Colonic mucosa (tissue), 4 donors: ENCODE measurements at regions not wholly inside any gene's neighbourhood (a gene's known extent, or its start where the extent isn't known, plus 50 kb on each side); places are given as distances from the start of the nearest gene placed in this dataset.

Experiments used
- DNase-seq: peaks from one replicate; pipeline ENCODE4 v3.0.0-alpha.2; 2020
- H3K27ac ChIP-seq: fragments of 200-600 bp; one replicate; pipeline ENCODE4 v1.8.0; 2021
- H3K27me3 ChIP-seq: fragments of 200-600 bp; one replicate; pipeline ENCODE4 v1.8.0; 2021
- H3K36me3 ChIP-seq: fragments of 200-600 bp; one replicate; pipeline ENCODE4 v1.8.0; 2021
- H3K4me1 ChIP-seq: fragments of 200-600 bp; one replicate; pipeline ENCODE4 v1.8.0; 2021; ENCODE audit warnings: mild to moderate bottlenecking
- H3K4me3 ChIP-seq: fragments of 200-600 bp; one replicate; pipeline ENCODE4 v1.8.0; 2021
- H3K9ac ChIP-seq, 2 donors: one replicate each; pipeline ENCODE4 v1.7.0; 2013; ENCODE audit warnings: control low read depth in 2 of 2, low read depth in 2 of 2, low read length in 2 of 2
- H3K9me3 ChIP-seq: fragments of 200-600 bp; one replicate; pipeline ENCODE4 v1.8.0; 2021
- CTCF ChIP-seq: fragments of 200-600 bp; IDR thresholded peaks from one replicate; pipeline ENCODE4 v1.8.0; 2022; ENCODE audit warnings: antibody characterized with exemption, mild to moderate bottlenecking
- intact Hi-C: fragments of 100-400 bp; cut with DNase I; formaldehyde crosslinking; loops from one replicate; pipeline ENCODE4 v1.14.1; 2022
- donor health status: healthy.
- donor health status: DM: no; HTN: no; CAD: no.
- donor health status: DM: no; HTN: no; CAD: no.

DNA sequence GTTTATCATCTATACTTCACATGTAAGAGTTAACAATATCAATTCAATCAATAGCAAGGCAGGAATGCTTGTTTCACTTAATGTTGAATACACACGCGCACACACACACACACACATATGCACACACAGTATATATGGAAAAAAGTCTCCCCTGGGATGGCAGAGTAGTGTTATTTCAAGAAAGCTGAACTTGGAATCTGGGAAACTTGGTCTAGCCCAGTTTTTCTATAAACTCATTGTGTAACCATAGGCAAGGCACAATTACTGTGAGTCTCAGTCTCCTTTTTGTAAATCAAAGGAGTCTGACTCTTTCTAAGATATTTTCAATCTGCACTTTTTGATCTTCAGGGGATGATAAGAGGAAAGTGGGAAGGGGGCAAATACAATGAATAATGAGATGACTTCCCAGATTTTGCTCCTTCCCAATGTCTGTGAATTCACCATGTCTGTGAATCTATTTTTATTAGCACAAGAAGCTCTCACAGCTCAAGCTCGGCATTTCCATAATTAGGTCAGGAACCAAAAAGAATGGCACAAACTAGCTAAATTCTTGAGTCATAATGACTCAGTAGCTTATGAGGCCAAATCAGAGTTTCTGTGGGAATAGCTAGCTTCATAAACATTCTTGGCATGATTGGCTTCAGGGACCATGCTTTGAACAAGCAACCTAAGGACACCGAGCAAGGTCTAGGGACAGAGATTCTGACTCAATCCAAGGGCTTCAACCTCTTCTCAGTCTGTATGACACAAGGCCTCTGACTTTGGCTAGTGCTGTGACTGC is 227.4 kb upstream of the DCBLD2 start:
- TF ChIP-seq CTCF, result no peak
- Histone ChIP-seq H3K4me3 (no peak overlapping the region), H3K27ac (no peak overlapping the region), H3K27me3 (no peaks in the 10 kb centered on the region), H3K36me3 (no peaks in the 10 kb centered on the region), H3K9me3 (no peaks in the 10 kb centered on the region), H3K9ac (no peak overlapping the region), H3K4me1 (no peaks in the 10 kb centered on the region)
- intact Hi-C loops, result no loop called here
- DNase-seq, result no peak

GRCh38 chr3:99128235-99128634 is 226.7 kb upstream of the DCBLD2 start:
- intact Hi-C loops, result no loop called here
- H3K27me3 ChIP-seq, result no peaks in the 10 kb centered on the region
- no peak for DNase-seq
- H3K4me1 ChIP-seq, result no peaks in the 10 kb centered on the region
- no peak overlapping the region for H3K9ac ChIP-seq
- no peaks in the 10 kb centered on the region for H3K36me3 ChIP-seq
- no peak for TF ChIP-seq CTCF
- no peaks in the 10 kb centered on the region for H3K9me3 ChIP-seq
- H3K4me3 ChIP-seq, result no peak overlapping the region
- no peak overlapping the region for H3K27ac ChIP-seq

GRCh38 chr3:99126316-99126715 is 224.8 kb upstream of the DCBLD2 start:
- TF ChIP-seq CTCF, result no peak
- Histone ChIP-seq H3K4me1 (no peaks in the 10 kb centered on the region), H3K36me3 (no peaks in the 10 kb centered on the region), H3K27ac (no peak overlapping the region), H3K4me3 (no peak overlapping the region), H3K27me3 (no peaks in the 10 kb centered on the region), H3K9me3 (no peaks in the 10 kb centered on the region), H3K9ac (no peak overlapping the region)
- intact Hi-C loops, result no loop called here
- no peak for DNase-seq

- Histone ChIP-seq H3K27me3 (no peaks in the 10 kb centered on the region), H3K36me3 (no peaks in the 10 kb centered on the region), H3K9ac (no peak overlapping the region), H3K4me1 (no peaks in the 10 kb centered on the region), H3K9me3 (no peaks in the 10 kb centered on the region), H3K27ac (no peak overlapping the region), H3K4me3 (no peak overlapping the region)
- intact Hi-C loops, result no loop called here
- no peak for DNase-seq
- no peak for TF ChIP-seq CTCF
Measured at GRCh38 chr3:99119385-99119784, 217.9 kb upstream of the DCBLD2 start.

- no peaks in the 10 kb centered on the region for H3K4me1 ChIP-seq
- DNase-seq, result no peak
- H3K9me3 ChIP-seq, result no peaks in the 10 kb centered on the region
- no peak overlapping the region for H3K9ac ChIP-seq
- H3K27me3 ChIP-seq, result no peaks in the 10 kb centered on the region
- H3K36me3 ChIP-seq, result no peaks in the 10 kb centered on the region
- no peak for TF ChIP-seq CTCF
- H3K4me3 ChIP-seq, result no peak overlapping the region
- H3K27ac ChIP-seq, result no peak overlapping the region
- intact Hi-C loops, result no loop called here
Measured at GRCh38 chr3:99118381-99118780, 216.9 kb upstream of the DCBLD2 start.
